ENCODE measurements at regions not wholly inside any gene's neighbourhood (a gene's known extent, or its start where the extent isn't known, plus 50 kb on each side); places are given as distances from the start of the nearest gene placed in this dataset.

DNA sequence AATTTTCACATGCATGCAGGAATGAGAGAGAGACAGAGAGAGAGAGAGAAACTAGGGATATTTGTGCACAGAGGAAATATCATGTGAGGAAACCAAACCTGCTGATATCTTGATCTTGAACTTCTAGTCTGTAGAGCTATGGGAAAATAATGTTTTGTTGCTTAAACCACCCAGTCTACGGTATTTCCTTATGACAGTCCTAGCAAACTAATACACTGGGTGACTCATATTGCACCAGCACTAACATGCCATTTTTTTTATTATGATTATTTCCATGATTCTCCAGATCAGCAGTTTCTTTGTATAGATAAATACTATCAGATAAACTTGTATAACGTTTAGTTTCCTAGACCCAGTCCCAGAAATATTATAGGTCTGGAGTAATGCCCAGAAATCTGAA lies 1259.0 kb downstream of the ZPLD1 start:
- DNase-seq: no peak

DNA sequence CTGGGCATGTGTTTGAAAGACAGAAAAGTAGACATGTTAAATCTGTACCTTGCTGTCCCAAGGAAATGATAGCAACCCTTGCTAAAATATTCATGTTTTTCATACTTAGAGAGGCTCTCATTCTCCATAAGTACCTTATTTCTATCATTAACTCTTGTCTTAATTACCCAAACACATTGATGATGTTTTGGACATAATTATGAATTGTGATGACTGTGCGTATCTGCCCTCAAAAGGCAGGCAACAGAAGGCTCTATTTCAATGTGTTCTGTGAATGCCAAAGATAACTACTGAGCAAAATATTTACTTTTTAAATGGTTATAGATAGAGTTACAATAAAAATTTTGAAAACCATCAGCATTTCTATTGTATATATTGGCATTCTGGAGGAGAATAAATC lies 1263.8 kb downstream of the ZPLD1 start:
- DNase-seq: no peak

DNA sequence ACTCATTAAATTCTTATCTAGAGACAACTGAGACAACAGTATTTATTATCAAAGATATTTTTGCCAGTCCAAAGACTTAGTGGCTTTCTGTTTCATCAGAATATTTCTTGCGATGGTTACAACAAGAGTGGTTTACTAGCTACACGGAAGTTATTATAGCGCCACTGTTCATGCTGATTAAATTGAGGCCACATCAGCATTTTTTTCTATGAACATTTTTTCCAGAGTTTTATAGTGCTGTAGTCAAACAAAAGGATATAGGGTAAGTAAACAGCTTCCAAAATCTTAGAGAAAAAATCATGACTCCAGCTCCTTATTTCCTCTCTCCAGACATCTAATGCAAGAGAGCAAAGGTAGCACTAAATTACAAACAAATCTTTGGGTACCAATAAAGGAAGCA lies 1264.4 kb downstream of the ZPLD1 start:
- no peak for DNase-seq

DNA sequence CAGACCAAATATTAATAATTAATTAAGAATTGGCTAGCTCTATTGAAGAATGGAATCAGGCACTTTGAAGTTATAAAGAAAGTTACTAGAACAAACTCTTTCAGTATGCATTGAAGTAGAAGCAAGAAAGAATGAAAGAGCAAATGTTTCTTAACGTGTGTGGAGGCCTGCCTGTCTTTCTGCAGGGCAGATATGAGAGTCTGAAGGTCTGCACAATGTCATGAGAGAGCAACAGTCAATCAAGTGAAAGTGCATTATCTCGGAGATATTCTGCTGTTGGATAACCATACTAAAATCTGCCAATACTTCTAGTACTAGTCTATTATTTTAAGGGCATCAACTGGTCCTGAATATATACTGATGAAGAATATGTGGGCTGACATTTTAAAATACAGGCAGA lies 1270.8 kb downstream of the ZPLD1 start:
- no peak for DNase-seq

DNA sequence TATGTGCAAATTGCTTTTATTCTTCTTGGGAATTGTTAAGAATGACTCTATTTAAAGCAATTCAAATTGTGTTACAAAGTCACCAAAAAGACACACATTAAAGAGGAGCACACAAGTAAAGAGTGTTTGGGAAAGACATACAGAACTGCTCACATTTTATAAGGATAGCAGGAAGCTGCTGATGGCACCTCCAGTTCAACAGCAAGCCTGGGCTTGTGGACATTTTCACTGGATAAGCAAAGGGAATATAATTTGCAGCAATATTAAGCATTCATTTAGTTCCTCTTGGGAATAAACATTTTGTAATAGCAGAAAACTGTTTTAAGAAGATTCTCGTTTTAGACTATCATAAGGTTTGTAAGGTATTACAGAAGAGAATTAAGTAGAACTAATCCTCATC lies 1271.9 kb downstream of the ZPLD1 start:
- DNase-seq: no peak

DNA sequence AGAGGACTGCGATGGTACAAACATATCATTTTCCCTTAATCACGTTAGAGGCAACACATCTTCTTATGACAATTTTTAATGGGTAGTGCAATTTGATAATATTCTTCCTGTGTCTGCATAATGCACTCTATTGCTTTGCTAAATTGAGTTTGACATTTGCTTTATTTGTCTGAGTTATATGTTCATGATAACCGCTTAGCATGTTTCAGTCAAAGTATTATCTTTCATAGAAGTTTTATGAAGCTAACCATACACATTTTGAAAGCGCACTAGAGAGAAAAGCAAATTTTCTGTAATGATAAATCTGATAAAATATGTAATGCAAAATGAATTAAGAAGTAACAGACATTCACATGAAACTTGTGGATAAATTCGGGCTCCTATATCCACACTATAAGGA lies 1276.9 kb downstream of the ZPLD1 start:
- no peak for DNase-seq

DNA sequence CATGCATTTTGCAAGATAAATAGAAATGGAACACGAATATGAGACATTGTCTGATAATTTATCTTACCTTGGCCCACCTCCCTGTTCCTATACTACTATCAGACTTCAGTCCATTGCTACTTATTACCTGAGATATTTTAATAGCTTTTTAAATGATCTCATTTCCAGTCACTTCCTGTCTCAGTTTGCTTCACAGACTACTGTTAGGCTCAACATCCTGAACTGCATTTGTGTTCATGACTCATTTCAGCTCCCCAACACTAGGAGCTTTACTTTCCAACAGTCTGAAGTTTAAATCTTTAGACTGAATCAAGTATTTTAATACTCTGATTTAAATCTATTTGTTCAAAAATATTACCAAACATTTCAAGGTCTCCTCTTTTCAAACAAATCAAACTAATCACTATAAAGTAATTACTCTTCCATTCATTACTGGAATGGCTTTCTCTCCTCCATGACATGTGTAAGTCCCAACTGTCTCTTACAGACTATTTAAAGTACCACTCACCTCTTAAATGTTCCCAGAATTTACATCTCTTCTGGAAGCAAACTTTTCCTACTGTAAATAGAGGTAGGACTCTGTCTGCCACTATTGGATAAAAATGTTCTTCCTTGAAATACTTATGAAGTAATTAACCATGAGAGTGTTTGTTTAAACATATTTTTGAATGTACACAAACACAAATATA lies 1277.6 kb downstream of the ZPLD1 start:
- no peak for DNase-seq

DNA sequence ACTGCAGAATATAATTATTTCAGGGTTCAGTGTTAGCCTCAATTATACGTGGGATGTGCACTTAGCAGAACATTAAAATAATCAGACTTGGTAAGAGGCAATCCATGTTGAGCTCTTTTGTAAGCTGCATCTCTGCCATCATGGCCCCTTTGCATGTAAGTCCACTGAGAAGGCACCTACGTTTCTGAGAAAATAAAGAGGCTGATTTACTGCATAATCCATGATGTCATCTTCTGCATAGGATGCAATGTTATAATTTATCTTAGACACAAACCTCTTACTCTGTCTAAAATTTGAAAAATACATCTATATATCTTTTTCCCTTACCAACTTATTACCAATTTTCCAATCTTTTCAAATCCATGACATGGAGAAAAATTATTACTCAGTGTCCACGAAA lies 1294.7 kb downstream of the ZPLD1 start:
- DNase-seq: no peak

DNA sequence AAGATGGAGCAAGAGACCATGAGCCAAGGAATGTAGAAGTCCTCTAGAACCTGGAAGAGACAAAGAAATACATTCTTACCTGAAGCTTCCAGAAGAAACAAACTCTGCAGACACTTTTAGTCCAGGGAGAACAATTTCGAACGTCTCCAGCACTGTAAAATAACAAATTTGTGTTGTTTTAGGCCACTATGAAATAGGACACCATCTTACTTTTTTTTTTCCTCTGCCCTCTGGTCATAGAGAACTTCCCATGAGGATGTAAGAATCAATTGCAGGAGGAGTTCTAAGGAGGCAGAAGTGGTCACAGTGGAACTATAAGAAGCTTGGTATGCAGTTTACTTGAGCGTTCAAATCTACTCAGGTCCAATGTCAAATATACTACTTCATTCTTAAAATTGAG lies 1295.9 kb downstream of the ZPLD1 start:
- DNase-seq: no peak

DNA sequence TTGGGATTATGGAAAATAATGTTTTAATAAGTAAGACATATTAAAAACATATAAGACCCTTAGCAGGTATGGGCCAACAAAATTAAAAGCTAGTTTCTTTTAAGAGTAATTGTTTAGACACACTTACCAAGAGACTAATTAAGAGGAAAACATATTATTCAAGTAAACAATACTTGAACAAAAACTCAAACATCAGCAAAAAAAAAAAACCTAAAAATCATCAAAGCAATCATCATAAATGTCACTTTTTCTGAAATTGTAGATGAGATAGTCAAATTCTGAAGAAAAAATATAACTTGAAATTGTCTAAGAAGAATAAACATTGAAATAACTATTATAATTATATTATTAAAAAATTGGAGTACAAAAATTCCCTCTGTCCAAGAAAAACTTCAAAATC lies 1318.2 kb downstream of the ZPLD1 start:
- DNase-seq: no peak

DNA sequence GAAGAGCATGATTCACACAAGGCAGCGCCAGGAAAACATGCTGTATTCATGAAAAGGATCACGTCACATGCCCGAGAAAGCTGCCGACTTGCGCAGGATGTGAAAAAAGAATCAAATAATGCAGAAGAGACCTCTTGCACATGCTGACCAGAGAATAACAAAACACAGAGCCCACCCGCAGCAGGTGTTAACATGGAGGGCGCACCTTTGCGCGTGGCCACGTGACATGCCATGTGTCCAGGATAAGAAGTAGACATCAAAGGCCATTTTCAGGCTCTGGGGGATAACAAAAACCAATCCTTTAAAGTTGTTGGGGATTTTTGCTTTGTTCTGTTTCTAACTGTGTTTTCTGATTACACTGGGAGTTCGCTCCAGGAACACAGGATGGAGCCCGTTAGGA lies 1332.8 kb downstream of the ZPLD1 start:
- no peak for DNase-seq

DNA sequence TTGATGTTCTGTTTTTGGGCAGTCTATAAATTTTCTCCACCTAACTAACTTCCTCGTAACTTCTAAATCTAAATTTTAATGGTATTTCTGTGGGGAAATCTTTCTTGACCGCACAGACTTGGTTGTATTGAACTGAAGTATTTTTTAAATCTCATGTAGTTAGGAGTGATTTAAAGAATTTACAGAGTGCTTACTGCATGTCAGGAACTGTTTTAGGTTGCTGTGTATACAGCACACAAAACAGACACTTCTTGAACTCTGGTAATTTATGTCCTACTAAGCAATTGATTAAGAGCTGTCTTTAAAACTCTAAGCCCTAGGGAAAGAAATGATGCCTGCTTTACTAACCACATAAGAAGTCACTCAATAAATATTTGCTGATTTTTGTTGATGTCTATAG lies 1350.2 kb downstream of the ZPLD1 start:
- no peak for DNase-seq

- no peak for DNase-seq
Observed at GRCh38 chr3:103785537-103785936, 1350.7 kb downstream of the ZPLD1 start.

GRCh38 chr3:103786296-103786695 lies 1351.5 kb downstream of the ZPLD1 start:
- no peak for DNase-seq

GRCh38 chr3:103787164-103787871 lies 1352.5 kb downstream of the ZPLD1 start:
- no peak for DNase-seq

- no peak for DNase-seq
Observed at GRCh38 chr3:103787879-103788278, 1353.1 kb downstream of the ZPLD1 start.

DNA sequence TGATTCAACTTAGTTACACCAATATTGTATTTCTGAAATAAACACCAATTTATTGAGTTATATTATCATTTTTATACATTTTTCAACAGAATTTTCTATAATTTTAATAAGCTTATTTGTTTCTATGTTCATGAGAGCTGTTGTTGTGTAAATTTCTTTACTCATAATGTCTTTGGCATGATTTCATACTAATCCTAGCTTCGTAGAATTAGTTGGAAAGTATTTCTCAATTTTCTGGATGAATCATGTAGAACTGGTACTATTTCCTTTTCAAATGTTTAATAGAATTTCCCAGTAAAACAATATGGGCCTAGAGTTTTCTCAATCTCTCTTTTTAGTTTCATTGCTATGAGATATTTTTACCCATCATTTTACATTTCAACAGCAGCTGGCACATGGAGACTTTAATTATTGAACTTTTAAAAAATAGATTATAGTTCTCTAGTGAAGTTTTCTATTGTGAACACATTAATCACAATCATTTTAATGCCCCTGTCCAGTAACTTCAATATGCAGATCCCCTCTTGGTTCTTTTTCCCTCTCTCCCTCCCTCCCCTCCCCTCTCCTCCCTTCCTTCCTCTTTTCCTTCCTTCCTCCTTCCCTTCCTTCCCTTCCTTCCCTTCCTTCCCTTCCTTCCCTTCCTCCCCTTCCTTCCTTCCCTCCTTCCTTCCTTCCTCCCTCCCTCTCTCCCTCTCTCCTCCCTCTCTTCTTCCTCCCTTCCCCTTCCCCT lies 1357.1 kb downstream of the ZPLD1 start:
- no peak for DNase-seq

DNA sequence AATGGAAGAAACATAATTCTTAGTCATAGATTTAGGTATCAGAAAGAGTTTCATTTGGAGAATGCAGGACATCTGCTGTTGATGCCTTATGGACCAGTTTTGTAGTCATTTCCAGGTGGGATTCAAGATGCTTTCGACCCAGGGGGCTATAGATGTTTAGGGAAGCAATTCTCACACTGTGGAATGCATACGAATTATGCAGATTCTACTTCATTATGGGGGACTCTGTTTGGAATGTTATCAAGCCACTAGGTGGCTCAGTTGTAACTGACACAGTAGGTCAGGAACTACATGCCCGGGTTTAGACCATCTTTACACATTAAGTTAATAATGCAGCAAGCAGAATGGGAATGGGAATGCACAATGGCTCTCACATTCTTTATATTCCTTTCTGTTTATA lies 1359.8 kb downstream of the ZPLD1 start:
- no peak for DNase-seq

DNA sequence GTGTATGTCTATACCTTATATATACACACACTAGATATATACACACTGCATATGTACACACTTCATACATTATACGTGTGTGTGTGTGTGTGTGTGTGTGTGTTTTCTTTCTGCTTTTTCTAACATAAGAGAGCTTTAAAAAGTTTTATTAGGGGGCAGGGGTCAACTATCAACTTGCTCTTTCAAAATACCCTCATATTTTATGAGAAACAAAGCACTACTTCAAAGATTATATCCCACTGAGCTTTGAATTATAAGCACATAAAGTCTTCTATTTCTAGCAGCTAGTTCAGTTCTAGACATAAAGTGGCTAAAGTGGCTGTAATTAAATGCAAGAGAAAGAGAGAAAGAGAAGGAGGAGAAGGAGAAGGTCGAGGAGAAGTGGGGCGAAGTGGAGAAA lies 1361.3 kb downstream of the ZPLD1 start:
- no peak for DNase-seq

DNA sequence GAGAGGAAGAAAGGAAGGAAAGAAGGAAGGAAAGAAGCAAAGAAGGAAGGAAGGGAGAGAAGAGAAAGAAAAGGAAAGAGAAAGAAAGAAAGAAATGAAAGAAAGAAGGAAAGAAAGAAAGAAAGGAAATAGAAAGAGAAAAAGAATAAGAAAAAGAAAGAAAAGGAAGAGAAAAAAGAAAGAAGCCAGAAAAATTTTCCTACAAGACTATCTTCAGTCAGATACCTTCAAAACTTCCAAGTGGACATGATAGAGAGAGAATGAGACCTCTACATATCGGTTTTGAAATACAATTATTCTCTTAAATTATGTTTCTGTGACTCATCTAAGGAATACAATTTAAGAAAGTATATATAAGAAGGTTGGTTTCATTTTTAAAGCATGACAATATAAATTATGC lies 1369.0 kb downstream of the ZPLD1 start:
- DNase-seq: no peak

GRCh38 chr3:103810167-103810566 lies 1375.4 kb downstream of the ZPLD1 start:
- DNase-seq: no peak

DNA sequence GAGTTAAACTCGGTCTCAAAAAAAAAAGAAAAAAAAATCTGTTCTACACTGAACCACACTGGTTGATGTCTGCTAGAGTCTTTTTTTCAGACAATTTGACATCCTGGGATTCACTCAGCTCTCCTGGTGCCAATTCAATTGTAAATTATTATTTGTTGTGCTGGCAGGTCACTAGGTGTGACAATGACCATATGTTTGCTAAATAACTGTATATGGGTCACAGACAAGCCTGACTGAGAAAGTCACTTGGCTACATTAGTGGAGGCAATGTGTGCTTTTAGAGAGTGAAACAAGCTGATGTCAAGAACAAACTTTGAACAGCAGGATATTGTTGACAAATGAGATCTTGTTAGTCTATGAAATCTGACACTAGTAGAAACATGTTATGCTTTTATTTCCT lies 1379.1 kb downstream of the ZPLD1 start:
- no peak for DNase-seq

- DNase-seq: no peak
Observed at GRCh38 chr3:103818398-103818797, 1383.6 kb downstream of the ZPLD1 start.

DNA sequence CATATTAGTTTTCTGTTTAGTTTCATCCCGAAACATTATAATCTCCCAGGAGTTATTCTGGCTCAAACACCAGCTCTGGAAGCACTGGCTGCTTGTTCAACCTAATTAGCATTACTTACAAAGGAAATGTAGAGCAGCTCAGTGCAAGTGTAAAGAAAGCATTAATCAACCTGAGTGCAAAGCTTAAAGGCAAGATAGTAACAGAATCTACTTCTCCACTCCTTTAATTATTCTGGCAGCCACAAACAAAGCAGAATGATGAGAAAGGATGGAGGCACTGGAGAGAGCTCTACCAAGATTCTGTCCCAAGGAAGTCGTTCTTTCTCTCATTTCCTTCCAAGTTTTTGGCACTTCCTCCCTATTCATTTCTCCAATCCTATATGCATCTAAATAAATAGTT lies 1384.0 kb downstream of the ZPLD1 start:
- DNase-seq: no peak

Measured in activated T-cell treated with anti-CD3 and anti-CD28 coated beads for 4 hours (primary cell).